ENCODE measurements at regions not wholly inside any gene's neighbourhood (a gene's known extent, or its start where the extent isn't known, plus 50 kb on each side); places are given as distances from the start of the nearest gene placed in this dataset.

GRCh38 chr4:32393806-32394205 lies 1673.6 kb downstream of the PCDH7 start:
- H3K4me3 Mint-ChIP-seq = no peak overlapping the region
- Histone ChIP-seq H3K4me3 (ENCODE audit: low read length) (no peak overlapping the region), H3K27me3 (ENCODE audit: control insufficient read depth in 1 of 2, insufficient read depth in 2 of 2, low read length in 2 of 2) (no peaks in the 10 kb centered on the region), H3K27ac (ENCODE audit: low read depth in 1 of 2, low read length in 2 of 2) (no peak overlapping the region), H3K36me3 (ENCODE audit: insufficient read depth, low read length) (no peaks in the 10 kb centered on the region), H3K4me1 (ENCODE audit: insufficient read depth, low read length) (no peaks in the 10 kb centered on the region), H3K9me3 (ENCODE audit: control insufficient read depth in 1 of 2, insufficient read depth in 1 of 2, low read length in 2 of 2) (peaks cover 0 to 6% of the 10 kb centered on the region in 2 experiments)
- H3K36me3 Mint-ChIP-seq (ENCODE audit: low read depth) = no peaks in the 10 kb centered on the region
- H3K4me1 Mint-ChIP-seq (ENCODE audit: low read depth) = no peaks in the 10 kb centered on the region
- ATAC-seq (ENCODE audit: poor library complexity) (no peak), DNase-seq (no peak)
- TF ChIP-seq CTCF (IDR thresholded peaks at IDR 0.05) = no peak
- POLR2A ChIA-PET = no interaction called here
- peaks cover 13% of the 10 kb centered on the region for H3K9me3 Mint-ChIP-seq
- H3K27me3 Mint-ChIP-seq = no peaks in the 10 kb centered on the region
- H3K27ac Mint-ChIP-seq = no peak overlapping the region
- CTCF ChIA-PET = no interaction called here
- intact Hi-C loops (cut with DNase I, micrococcal nuclease) = no loop called here

GRCh38 chr4:32394255-32394654 lies 1674.1 kb downstream of the PCDH7 start:
- POLR2A ChIA-PET = no interaction called here

GRCh38 chr4:32396507-32397070 lies 1676.4 kb downstream of the PCDH7 start:
- CTCF ChIA-PET = no interaction called here
- H3K27ac Mint-ChIP-seq = no peak overlapping the region
- intact Hi-C loops (cut with DNase I, micrococcal nuclease) = no loop called here

More at GRCh38 chr4:32394255-32394654, 1674.1 kb downstream of the PCDH7 start:
- H3K27me3 Mint-ChIP-seq = no peaks in the 10 kb centered on the region
- H3K4me3 Mint-ChIP-seq = no peak overlapping the region
- H3K9me3 ChIP-seq (ENCODE audit: control insufficient read depth in 1 of 2, insufficient read depth in 1 of 2, low read length in 2 of 2) = peaks cover 0 to 6% of the 10 kb centered on the region in 2 experiments
- H3K27ac Mint-ChIP-seq = no peak overlapping the region
- no peak overlapping the region for H3K4me3 ChIP-seq (ENCODE audit: low read length)
- ATAC-seq (ENCODE audit: poor library complexity) = no peak
- no peaks in the 10 kb centered on the region for H3K4me1 Mint-ChIP-seq (ENCODE audit: low read depth)
- H3K36me3 Mint-ChIP-seq (ENCODE audit: low read depth) = no peaks in the 10 kb centered on the region
- no peak overlapping the region for H3K27ac ChIP-seq (ENCODE audit: low read depth in 1 of 2, low read length in 2 of 2)
- TF ChIP-seq CTCF (IDR thresholded peaks at IDR 0.05) = no peak
- H3K9me3 Mint-ChIP-seq = peaks cover 13% of the 10 kb centered on the region
- H3K27me3 ChIP-seq (ENCODE audit: control insufficient read depth in 1 of 2, insufficient read depth in 2 of 2, low read length in 2 of 2) = no peaks in the 10 kb centered on the region
- no peaks in the 10 kb centered on the region for H3K36me3 ChIP-seq (ENCODE audit: insufficient read depth, low read length)
- intact Hi-C loops (cut with DNase I, micrococcal nuclease) = no loop called here
- no peaks in the 10 kb centered on the region for H3K4me1 ChIP-seq (ENCODE audit: insufficient read depth, low read length)
- CTCF ChIA-PET = no interaction called here
- DNase-seq = no peak

More at GRCh38 chr4:32396507-32397070, 1676.4 kb downstream of the PCDH7 start:
- Histone ChIP-seq H3K4me1 (ENCODE audit: insufficient read depth, low read length) (no peaks in the 10 kb centered on the region), H3K27me3 (ENCODE audit: control insufficient read depth in 1 of 2, insufficient read depth in 2 of 2, low read length in 2 of 2) (no peaks in the 10 kb centered on the region), H3K36me3 (ENCODE audit: insufficient read depth, low read length) (no peaks in the 10 kb centered on the region), H3K9me3 (ENCODE audit: control insufficient read depth in 1 of 2, insufficient read depth in 1 of 2, low read length in 2 of 2) (peaks cover 0 to under 1% of the 10 kb centered on the region in 2 experiments), H3K27ac (ENCODE audit: low read depth in 1 of 2, low read length in 2 of 2) (no peak overlapping the region), H3K4me3 (ENCODE audit: low read length) (no peak overlapping the region)
- DNase-seq (no peak), ATAC-seq (ENCODE audit: poor library complexity) (no peak)
- no peaks in the 10 kb centered on the region for H3K4me1 Mint-ChIP-seq (ENCODE audit: low read depth)
- TF ChIP-seq CTCF (IDR thresholded peaks at IDR 0.05) = no peak
- POLR2A ChIA-PET = no interaction called here
- H3K27me3 Mint-ChIP-seq = no peaks in the 10 kb centered on the region
- no peak overlapping the region for H3K4me3 Mint-ChIP-seq
- H3K36me3 Mint-ChIP-seq (ENCODE audit: low read depth) = no peaks in the 10 kb centered on the region
- H3K9me3 Mint-ChIP-seq = peaks cover 12% of the 10 kb centered on the region
